B cell (primary cell): ENCODE measurements at regions not wholly inside any gene's neighbourhood (a gene's known extent, or its start where the extent isn't known, plus 50 kb on each side); places are given as distances from the start of the nearest gene placed in this dataset.

ENCODE experiments used
- ATAC-seq: fragments of 200-7000 bp; cut with Tn5 transposase; one replicate; pipeline ENCODE4 v1.10.0; 2021; ENCODE audit warnings: low read depth, mild to moderate bottlenecking, moderate number of reproducible peaks, moderate library complexity
- CTCF ChIA-PET: fragments of 350-600 bp; sonication (Branson Sonifier 250); formaldehyde crosslinking; loops from one replicate; lab custom pipeline; 2021; ENCODE audit warnings: antibody characterized with exemption, inconsistent platforms; lab: Charles Lee
- POLR2A ChIA-PET: fragments of 350-600 bp; sonication (Branson Sonifier 250); formaldehyde crosslinking; loops from one replicate; lab custom pipeline; 2021; ENCODE audit warnings: antibody characterized with exemption; lab: Charles Lee
- DNase-seq: peaks from one replicate; pipeline ENCODE4 v3.0.0; 2013
- H2AFZ ChIP-seq: 2 replicates; pipeline ENCODE4 v1.6.1; 2012; ENCODE audit warnings: mild to moderate bottlenecking, low read depth, low read length; ENCODE audit not compliant: insufficient read depth, poor library complexity, severe bottlenecking
- H3K27ac ChIP-seq, 2 donors: 1 replicate in 1 of 2; 2 replicates in 1 of 2; pipeline ENCODE4 v1.5.1; 2012 to 2013; ENCODE audit warnings: low read length in 2 of 2, mild to moderate bottlenecking in 2 of 2, moderate library complexity in 1 of 2
- H3K27me3 ChIP-seq, 4 experiments: fragments of 200-600 bp in 1 of 4; sonication (generic) in 1 of 4; replicated peaks in 1 of 4; 1 replicate in 2 of 4; 2 replicates in 2 of 4; pipeline versions ENCODE4 v1.6.1 to v1.7.0; 2013 to 2016; ENCODE audit warnings: low read length in 3 of 4, mild to moderate bottlenecking in 2 of 4, mixed read lengths in 1 of 4, moderate library complexity in 1 of 4; ENCODE audit not compliant: insufficient read depth in 4 of 4, control insufficient read depth in 3 of 4; ENCODE audit errors: control extremely low read depth in 1 of 4
- H3K36me3 ChIP-seq, 2 experiments: replicated peaks in 1 of 2; 1 replicate in 1 of 2; 2 replicates in 1 of 2; pipeline versions ENCODE4 v1.6.1 to v1.7.1; 2013; ENCODE audit warnings: low read length in 1 of 2; ENCODE audit not compliant: insufficient read depth in 2 of 2, control insufficient read depth in 1 of 2; ENCODE audit errors: control extremely low read depth in 1 of 2, extremely low read depth in 1 of 2
- H3K4me1 ChIP-seq, 2 donors: fragments of 200-600 bp in 1 of 2; sonication (generic) in 1 of 2; 1 replicate in 1 of 2; 2 replicates in 1 of 2; pipeline versions ENCODE4 v1.5.1 to v1.6.1; 2013 to 2017; ENCODE audit warnings: low read length in 2 of 2; ENCODE audit not compliant: control insufficient read depth in 2 of 2, insufficient read depth in 2 of 2
- H3K4me2 ChIP-seq: replicated peaks from 2 replicates; pipeline ENCODE3; 2012; ENCODE audit warnings: mild to moderate bottlenecking, low read depth, low read length; ENCODE audit not compliant: poor library complexity, severe bottlenecking
- H3K4me3 ChIP-seq, 5 experiments: fragments of 200-600 bp in 1 of 5; sonication (generic) in 1 of 5; 1 replicate in 3 of 5; 2 replicates in 2 of 5; pipeline versions ENCODE4 v1.5.1 to v1.7.0; 2011 to 2016; ENCODE audit warnings: low read length in 4 of 5, mild to moderate bottlenecking in 4 of 5, low read depth in 2 of 5, control low read depth in 1 of 5, moderate library complexity in 1 of 5; ENCODE audit not compliant: insufficient read depth in 1 of 5; ENCODE audit errors: control extremely low read depth in 1 of 5, extremely low read depth in 1 of 5
- H3K79me2 ChIP-seq: fragments of 200-600 bp; sonication (generic); one replicate; pipeline ENCODE4 v1.6.0; 2016; ENCODE audit warnings: low read length; ENCODE audit not compliant: control insufficient read depth, insufficient read depth
- H3K9ac ChIP-seq: fragments of 200-600 bp; sonication (generic); 2 replicates; pipeline ENCODE4 v1.6.1; 2017; ENCODE audit warnings: mild to moderate bottlenecking, low read length, moderate library complexity
- H3K9me3 ChIP-seq, 3 donors: one replicate each; pipeline versions ENCODE4 v1.6.1 to v1.7.1; 2013; ENCODE audit warnings: low read length in 2 of 3; ENCODE audit not compliant: control insufficient read depth in 2 of 3, insufficient read depth in 1 of 3; ENCODE audit errors: control extremely low read depth in 1 of 3
- H4K20me1 ChIP-seq: 2 replicates; pipeline ENCODE4 v1.6.0; 2012; ENCODE audit warnings: mild to moderate bottlenecking, low read length; ENCODE audit not compliant: insufficient read depth, control insufficient read depth, poor library complexity, severe bottlenecking
- H3K27ac Mint-ChIP-seq: one replicate; pipeline ENCODE4 v1.8.0; 2021; ENCODE audit warnings: mixed read lengths
- H3K27me3 Mint-ChIP-seq: one replicate; pipeline ENCODE4 v1.8.0; 2021; ENCODE audit warnings: mixed read lengths
- H3K4me1 Mint-ChIP-seq: one replicate; pipeline ENCODE4 v1.8.0; 2021; ENCODE audit warnings: mixed read lengths
- H3K4me3 Mint-ChIP-seq: one replicate; pipeline ENCODE4 v1.8.0; 2021; ENCODE audit warnings: mixed read lengths
- H3K9me3 Mint-ChIP-seq: one replicate; pipeline ENCODE4 v1.8.0; 2022; ENCODE audit warnings: mixed read lengths; ENCODE audit not compliant: insufficient read depth
- EZH2 ChIP-seq: IDR thresholded peaks from 2 replicates; pipeline ENCODE4 v1.6.1; 2012; ENCODE audit warnings: borderline replicate concordance, low read depth, mild to moderate bottlenecking, moderate library complexity, low read length; ENCODE audit not compliant: insufficient read depth, poor library complexity, severe bottlenecking
- WGBS: methylation state at CpG from one replicate; pipeline ENCODE4 v1.1.5; 2013; ENCODE audit warnings: missing lambda C conversion rate; ENCODE audit not compliant: insufficient coverage; 5-methylcytosine and 5-hydroxymethylcytosine counted together
- intact Hi-C: fragments of 100-400 bp; cut with micrococcal nuclease; formaldehyde crosslinking; loops from one replicate; pipeline ENCODE4 v1.10.0; 2022
- TF ChIP-seq, protein P1 (sequence below): fragments of 200-600 bp; IDR thresholded peaks from one replicate; pipeline ENCODE4 v1.8.0; 2022; ENCODE audit warnings: antibody characterized with exemption, mild to moderate bottlenecking

DNA sequence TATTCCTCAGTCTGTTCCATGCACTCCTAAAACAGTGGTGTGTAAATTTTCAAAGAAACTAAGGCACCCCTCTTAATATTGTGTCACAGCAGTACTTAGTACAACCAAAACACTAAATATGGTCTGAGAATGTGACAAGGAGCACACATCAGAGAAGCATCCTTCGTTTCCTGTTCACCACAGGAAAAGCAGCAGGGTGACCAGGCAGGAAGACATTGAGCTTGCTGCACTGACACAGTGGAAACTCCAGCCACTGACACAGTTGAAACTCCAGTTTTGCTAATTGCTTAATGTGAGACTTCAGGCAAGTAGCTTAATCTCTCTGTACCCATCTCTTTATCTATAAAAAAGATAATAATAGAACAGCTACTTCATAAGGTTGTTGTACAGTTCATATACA lies 353.0 kb upstream of the RORA start:
- Histone ChIP-seq H4K20me1 (no peaks in the 10 kb centered on the region), H3K9me3 (peaks cover 0 to 3% (median 0%) of the 10 kb centered on the region in 3 donors), H3K79me2 (no peaks in the 10 kb centered on the region), H3K4me3 (no peak overlapping the region), H3K27me3 (peaks cover 0 to 2% (median 0%) of the 10 kb centered on the region in 4 experiments), H3K36me3 (no peaks in the 10 kb centered on the region), H3K27ac (no peak overlapping the region), H3K9ac (no peak overlapping the region), H3K4me1 (no peaks in the 10 kb centered on the region), H3K4me2 (no peak overlapping the region), H2AFZ (no peak overlapping the region)
- intact Hi-C loops, result no loop called here
- ATAC-seq (no peak), DNase-seq (no peak)
- peaks cover 3% of the 10 kb centered on the region for H3K27me3 Mint-ChIP-seq
- H3K4me1 Mint-ChIP-seq, result no peaks in the 10 kb centered on the region
- no peak overlapping the region for H3K27ac Mint-ChIP-seq
- POLR2A ChIA-PET, result no interaction called here
- peaks cover 3% of the 10 kb centered on the region for H3K9me3 Mint-ChIP-seq
- H3K4me3 Mint-ChIP-seq, result no peak overlapping the region
- TF ChIP-seq, protein P1, sequence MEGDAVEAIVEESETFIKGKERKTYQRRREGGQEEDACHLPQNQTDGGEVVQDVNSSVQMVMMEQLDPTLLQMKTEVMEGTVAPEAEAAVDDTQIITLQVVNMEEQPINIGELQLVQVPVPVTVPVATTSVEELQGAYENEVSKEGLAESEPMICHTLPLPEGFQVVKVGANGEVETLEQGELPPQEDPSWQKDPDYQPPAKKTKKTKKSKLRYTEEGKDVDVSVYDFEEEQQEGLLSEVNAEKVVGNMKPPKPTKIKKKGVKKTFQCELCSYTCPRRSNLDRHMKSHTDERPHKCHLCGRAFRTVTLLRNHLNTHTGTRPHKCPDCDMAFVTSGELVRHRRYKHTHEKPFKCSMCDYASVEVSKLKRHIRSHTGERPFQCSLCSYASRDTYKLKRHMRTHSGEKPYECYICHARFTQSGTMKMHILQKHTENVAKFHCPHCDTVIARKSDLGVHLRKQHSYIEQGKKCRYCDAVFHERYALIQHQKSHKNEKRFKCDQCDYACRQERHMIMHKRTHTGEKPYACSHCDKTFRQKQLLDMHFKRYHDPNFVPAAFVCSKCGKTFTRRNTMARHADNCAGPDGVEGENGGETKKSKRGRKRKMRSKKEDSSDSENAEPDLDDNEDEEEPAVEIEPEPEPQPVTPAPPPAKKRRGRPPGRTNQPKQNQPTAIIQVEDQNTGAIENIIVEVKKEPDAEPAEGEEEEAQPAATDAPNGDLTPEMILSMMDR, result no peak
- TF ChIP-seq EZH2, result no peak
- CTCF ChIA-PET, result no interaction called here
- no CpG with 5 or more reads among the region's 1 CpG for WGBS

DNA sequence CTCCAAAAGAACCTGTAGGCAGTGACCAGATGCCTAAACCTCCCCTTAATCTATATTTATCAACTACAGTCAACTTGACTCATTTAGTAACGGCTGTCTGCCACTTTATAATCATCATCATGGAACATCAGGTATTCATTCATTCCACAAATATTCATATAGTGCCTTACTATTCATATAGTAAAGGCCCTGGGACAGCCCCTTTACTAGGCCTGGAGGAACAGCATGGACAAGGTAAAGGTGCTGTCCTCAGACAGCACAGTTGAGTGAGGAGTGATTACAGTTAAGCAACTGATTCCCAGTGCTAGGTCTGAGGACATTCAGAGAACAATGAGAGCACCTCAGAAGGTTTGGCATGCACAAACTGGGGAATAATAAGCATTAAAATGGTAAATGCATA lies 346.5 kb upstream of the RORA start:
- Histone ChIP-seq H3K4me1 (no peaks in the 10 kb centered on the region), H3K9me3 (peaks cover 0 to 3% (median 0%) of the 10 kb centered on the region in 3 donors), H4K20me1 (no peaks in the 10 kb centered on the region), H2AFZ (no peak overlapping the region), H3K9ac (no peak overlapping the region), H3K36me3 (no peaks in the 10 kb centered on the region), H3K27me3 (no peaks in the 10 kb centered on the region), H3K4me2 (no peak overlapping the region), H3K27ac (no peak overlapping the region), H3K79me2 (no peaks in the 10 kb centered on the region), H3K4me3 (no peak overlapping the region)
- 75% methylated on average over 1 of the region's 1 CpG for WGBS
- no peaks in the 10 kb centered on the region for H3K4me1 Mint-ChIP-seq
- ATAC-seq (no peak), DNase-seq (no peak)
- intact Hi-C loops, result no loop called here
- CTCF ChIA-PET, result no interaction called here
- H3K27me3 Mint-ChIP-seq, result no peaks in the 10 kb centered on the region
- H3K27ac Mint-ChIP-seq, result no peak overlapping the region
- no peak overlapping the region for H3K4me3 Mint-ChIP-seq
- no peak for TF ChIP-seq EZH2
- TF ChIP-seq, protein P1, result no peak
- no peaks in the 10 kb centered on the region for H3K9me3 Mint-ChIP-seq
- POLR2A ChIA-PET, result no interaction called here
